Endodermal cell (in vitro differentiated cells): ENCODE measurements at regions not wholly inside any gene's neighbourhood (a gene's known extent, or its start where the extent isn't known, plus 50 kb on each side); places are given as distances from the start of the nearest gene placed in this dataset.

Source experiments
- DNase-seq: peaks from one replicate; pipeline ENCODE4 v3.0.0-alpha.2; 2017
- H3K27ac ChIP-seq: 2 replicates; pipeline ENCODE4 v1.5.1; 2013; ENCODE audit warnings: mild to moderate bottlenecking, low read depth, low read length, moderate library complexity
- H3K27me3 ChIP-seq: 2 replicates; pipeline ENCODE4 v1.6.1; 2013; ENCODE audit warnings: mild to moderate bottlenecking, low read length, moderate library complexity; ENCODE audit not compliant: insufficient read depth, control insufficient read depth, poor library complexity, severe bottlenecking
- H3K36me3 ChIP-seq: 2 replicates; pipeline ENCODE4 v1.7.0; 2013; ENCODE audit warnings: mild to moderate bottlenecking, low read length, moderate library complexity; ENCODE audit not compliant: control insufficient read depth, insufficient read depth
- H3K4me1 ChIP-seq: one replicate; pipeline ENCODE4 v1.7.0; 2013; ENCODE audit warnings: low read length; ENCODE audit not compliant: control insufficient read depth, insufficient read depth
- H3K4me3 ChIP-seq: 2 replicates; pipeline ENCODE4 v1.5.1; 2013; ENCODE audit warnings: mild to moderate bottlenecking, low read length, moderate library complexity
- H3K9ac ChIP-seq: 2 replicates; pipeline ENCODE4 v1.6.1; 2013; ENCODE audit warnings: mild to moderate bottlenecking, low read length, moderate library complexity; ENCODE audit not compliant: poor library complexity, severe bottlenecking; ENCODE audit errors: extremely low read depth
- H3K9me3 ChIP-seq: 2 replicates; pipeline ENCODE4 v1.6.1; 2013; ENCODE audit warnings: mild to moderate bottlenecking, low read length, moderate library complexity; ENCODE audit not compliant: control insufficient read depth
- H3K27ac Mint-ChIP-seq: 2 replicates; pipeline ENCODE4 v1.8.0; 2020; ENCODE audit warnings: mixed read lengths
- H3K27me3 Mint-ChIP-seq: 2 replicates; pipeline ENCODE4 v1.8.0; 2021; ENCODE audit warnings: mild to moderate bottlenecking, mixed read lengths; ENCODE audit not compliant: insufficient read depth
- H3K36me3 Mint-ChIP-seq: 2 replicates; pipeline ENCODE4 v1.8.0; 2020; ENCODE audit warnings: low read depth, mixed read lengths
- H3K4me1 Mint-ChIP-seq: 2 replicates; pipeline ENCODE4 v1.8.0; 2020; ENCODE audit warnings: mixed read lengths
- H3K4me3 Mint-ChIP-seq: 2 replicates; pipeline ENCODE4 v1.8.0; 2020; ENCODE audit warnings: mild to moderate bottlenecking, moderate library complexity, mixed read lengths
- H3K9me3 Mint-ChIP-seq: 2 replicates; pipeline ENCODE4 v1.8.0; 2020; ENCODE audit warnings: mild to moderate bottlenecking, mixed read lengths
- WGBS, 2 experiments: methylation state at CpG; one replicate each; pipeline versions ENCODE4 v1.1.5 to v1.1.7; 2013; ENCODE audit warnings: missing lambda C conversion rate in 2 of 2, mixed read lengths in 1 of 2; ENCODE audit not compliant: insufficient coverage in 1 of 2, insufficient read length in 1 of 2; 5-methylcytosine and 5-hydroxymethylcytosine counted together
- TF ChIP-seq, protein P1 (sequence below): fragments of 200-600 bp; sonication (generic); conservative IDR thresholded peaks from 2 replicates; pipeline ENCODE4 v1.5.0; 2021; ENCODE audit warnings: antibody characterized with exemption, mild to moderate bottlenecking

DNA sequence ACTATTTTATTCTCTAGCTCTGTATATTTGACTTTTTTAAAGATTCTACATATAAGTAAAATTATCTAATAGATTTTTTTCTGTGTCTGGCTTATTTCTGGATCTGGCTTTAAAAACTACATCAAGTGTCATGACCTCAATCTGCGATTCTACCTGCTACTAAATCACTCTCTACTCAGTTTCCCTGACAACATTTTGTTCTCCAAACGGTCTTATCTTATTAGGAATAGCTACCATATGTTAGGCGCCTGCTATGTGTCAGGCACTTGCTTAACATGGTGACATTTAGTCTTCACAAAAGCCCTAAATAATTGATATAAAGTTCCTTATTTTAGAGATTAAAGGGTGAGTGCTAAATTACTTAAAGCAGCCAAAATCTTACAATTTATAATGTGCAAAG, 1362.9 kb upstream of the FLRT2 start:
- Mint-ChIP-seq H3K4me3 (no peak overlapping the region), H3K9me3 (peaks cover 5% of the 10 kb centered on the region), H3K36me3 (no peaks in the 10 kb centered on the region), H3K4me1 (peaks cover 8% of the 10 kb centered on the region), H3K27ac (no peak overlapping the region), H3K27me3 (no peaks in the 10 kb centered on the region)
- no peak overlapping the region for H3K9ac ChIP-seq
- H3K9me3 ChIP-seq, result peaks cover 7% of the 10 kb centered on the region
- H3K4me3 ChIP-seq, result no peak overlapping the region
- TF ChIP-seq, protein P1, sequence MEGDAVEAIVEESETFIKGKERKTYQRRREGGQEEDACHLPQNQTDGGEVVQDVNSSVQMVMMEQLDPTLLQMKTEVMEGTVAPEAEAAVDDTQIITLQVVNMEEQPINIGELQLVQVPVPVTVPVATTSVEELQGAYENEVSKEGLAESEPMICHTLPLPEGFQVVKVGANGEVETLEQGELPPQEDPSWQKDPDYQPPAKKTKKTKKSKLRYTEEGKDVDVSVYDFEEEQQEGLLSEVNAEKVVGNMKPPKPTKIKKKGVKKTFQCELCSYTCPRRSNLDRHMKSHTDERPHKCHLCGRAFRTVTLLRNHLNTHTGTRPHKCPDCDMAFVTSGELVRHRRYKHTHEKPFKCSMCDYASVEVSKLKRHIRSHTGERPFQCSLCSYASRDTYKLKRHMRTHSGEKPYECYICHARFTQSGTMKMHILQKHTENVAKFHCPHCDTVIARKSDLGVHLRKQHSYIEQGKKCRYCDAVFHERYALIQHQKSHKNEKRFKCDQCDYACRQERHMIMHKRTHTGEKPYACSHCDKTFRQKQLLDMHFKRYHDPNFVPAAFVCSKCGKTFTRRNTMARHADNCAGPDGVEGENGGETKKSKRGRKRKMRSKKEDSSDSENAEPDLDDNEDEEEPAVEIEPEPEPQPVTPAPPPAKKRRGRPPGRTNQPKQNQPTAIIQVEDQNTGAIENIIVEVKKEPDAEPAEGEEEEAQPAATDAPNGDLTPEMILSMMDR, result no peak
- H3K4me1 ChIP-seq, result peaks cover 8% of the 10 kb centered on the region
- no peaks in the 10 kb centered on the region for H3K36me3 ChIP-seq
- no peak for DNase-seq
- no peaks in the 10 kb centered on the region for H3K27me3 ChIP-seq
- H3K27ac ChIP-seq, result no peak overlapping the region
- WGBS, 2 experiments, result 89 to 90% methylated on average over 1 to 3 of the region's 3 CpGs

DNA sequence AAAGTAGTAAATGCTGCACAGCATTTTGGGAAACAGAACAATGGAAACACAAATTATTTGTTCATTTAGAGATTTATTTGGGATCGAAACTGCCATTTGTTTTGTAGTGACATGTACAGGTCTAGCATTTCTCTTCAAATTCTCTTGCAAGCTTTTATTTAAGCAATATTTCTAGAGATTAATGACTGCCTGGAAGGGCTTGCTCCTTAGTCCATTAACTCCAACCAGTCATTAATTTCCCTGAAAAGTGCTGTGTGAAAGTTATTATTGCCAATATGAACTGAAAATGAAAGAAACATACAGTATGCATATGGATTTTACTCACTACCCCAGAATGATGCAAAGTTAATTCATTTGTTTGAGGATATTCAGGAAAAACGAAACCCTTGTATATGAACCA, 1349.6 kb upstream of the FLRT2 start:
- H3K27me3 Mint-ChIP-seq, result no peaks in the 10 kb centered on the region
- H3K4me3 ChIP-seq, result no peak overlapping the region
- H3K9me3 ChIP-seq, result no peaks in the 10 kb centered on the region
- H3K27me3 ChIP-seq, result no peaks in the 10 kb centered on the region
- H3K4me1 Mint-ChIP-seq, result no peaks in the 10 kb centered on the region
- TF ChIP-seq, protein P1, result no peak
- H3K9me3 Mint-ChIP-seq, result no peaks in the 10 kb centered on the region
- no peak overlapping the region for H3K27ac Mint-ChIP-seq
- no peak overlapping the region for H3K9ac ChIP-seq
- H3K4me1 ChIP-seq, result no peaks in the 10 kb centered on the region
- H3K4me3 Mint-ChIP-seq, result no peak overlapping the region
- no peaks in the 10 kb centered on the region for H3K36me3 Mint-ChIP-seq
- no peak for DNase-seq
- no peaks in the 10 kb centered on the region for H3K36me3 ChIP-seq
- H3K27ac ChIP-seq, result no peak overlapping the region
- 96 to 100% methylated on average over 1 to 2 of the region's 2 CpGs for WGBS, 2 experiments

DNA sequence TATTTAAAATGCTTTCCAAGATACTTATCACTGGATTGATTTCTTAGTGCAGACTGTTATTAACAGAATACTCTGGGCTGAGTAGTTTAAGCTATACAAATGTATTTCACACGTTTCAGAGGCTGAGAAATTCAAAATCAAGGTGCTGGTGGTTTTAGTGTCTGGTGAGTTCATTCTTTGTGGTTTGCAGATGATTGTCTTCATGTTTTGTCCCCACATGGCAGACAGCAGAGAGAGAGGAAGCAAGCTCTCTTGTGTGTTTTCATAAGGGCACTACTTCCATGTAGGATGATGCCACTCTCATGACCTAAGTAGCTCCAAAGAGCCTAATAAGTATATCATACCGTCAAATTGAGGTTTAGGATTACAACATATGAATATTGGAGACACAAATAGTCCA, 1348.9 kb upstream of the FLRT2 start:
- H3K27ac Mint-ChIP-seq, result no peak overlapping the region
- H3K4me3 Mint-ChIP-seq, result no peak overlapping the region
- WGBS, 2 experiments, result 94% methylated on average over 2 of the region's 2 CpGs; no CpG with 5 or more reads in 1 of the 2 experiments

More for the DNA sequence above, 1348.9 kb upstream of the FLRT2 start:
- Mint-ChIP-seq H3K27me3 (no peaks in the 10 kb centered on the region), H3K9me3 (peaks cover 4% of the 10 kb centered on the region), H3K36me3 (no peaks in the 10 kb centered on the region), H3K4me1 (no peaks in the 10 kb centered on the region)
- Histone ChIP-seq H3K27ac (no peak overlapping the region), H3K27me3 (no peaks in the 10 kb centered on the region), H3K36me3 (no peaks in the 10 kb centered on the region), H3K9ac (no peak overlapping the region), H3K4me1 (no peaks in the 10 kb centered on the region), H3K4me3 (no peak overlapping the region), H3K9me3 (no peaks in the 10 kb centered on the region)
- TF ChIP-seq, protein P1, result no peak
- no peak for DNase-seq
